Epithelial cell of proximal tubule (primary cell): ENCODE measurements at regions not wholly inside any gene's neighbourhood (a gene's known extent, or its start where the extent isn't known, plus 50 kb on each side); places are given as distances from the start of the nearest gene placed in this dataset.

Source experiments
- DNase-seq: peaks from one replicate; pipeline ENCODE4 v3.0.0-alpha.2; 2011; ENCODE audit warnings: low read depth
- H3K4me3 ChIP-seq: 2 replicates; pipeline ENCODE4 v1.5.1; 2011; ENCODE audit warnings: low read depth, mild to moderate bottlenecking, low read length
- TF ChIP-seq, protein P1 (sequence below): conservative IDR thresholded peaks from 2 replicates; pipeline ENCODE4 v1.5.1; 2012; ENCODE audit warnings: low read depth, mild to moderate bottlenecking, low read length

DNA sequence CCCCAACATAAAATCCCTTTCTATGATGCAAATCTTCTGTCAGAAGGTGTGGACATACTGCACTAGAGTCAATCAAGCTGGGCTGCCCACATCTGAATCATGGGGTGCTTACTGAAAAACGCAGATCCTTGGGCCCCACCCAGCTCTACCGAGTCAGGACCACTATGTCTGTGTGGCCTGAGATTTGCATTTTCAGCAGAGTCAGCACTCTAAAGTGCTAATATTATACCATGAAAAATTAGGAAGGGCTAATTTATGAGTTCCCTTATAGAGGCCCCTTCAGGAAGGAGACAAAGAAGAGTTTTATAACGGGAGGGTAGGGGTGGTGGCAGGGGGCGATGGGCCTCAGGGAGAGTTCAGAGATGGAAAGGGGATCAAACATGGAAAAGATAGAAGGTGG is 163.3 kb upstream of the NABP1 start:
- H3K4me3 ChIP-seq, result no peak overlapping the region
- DNase-seq, result no peak
- TF ChIP-seq, protein P1, sequence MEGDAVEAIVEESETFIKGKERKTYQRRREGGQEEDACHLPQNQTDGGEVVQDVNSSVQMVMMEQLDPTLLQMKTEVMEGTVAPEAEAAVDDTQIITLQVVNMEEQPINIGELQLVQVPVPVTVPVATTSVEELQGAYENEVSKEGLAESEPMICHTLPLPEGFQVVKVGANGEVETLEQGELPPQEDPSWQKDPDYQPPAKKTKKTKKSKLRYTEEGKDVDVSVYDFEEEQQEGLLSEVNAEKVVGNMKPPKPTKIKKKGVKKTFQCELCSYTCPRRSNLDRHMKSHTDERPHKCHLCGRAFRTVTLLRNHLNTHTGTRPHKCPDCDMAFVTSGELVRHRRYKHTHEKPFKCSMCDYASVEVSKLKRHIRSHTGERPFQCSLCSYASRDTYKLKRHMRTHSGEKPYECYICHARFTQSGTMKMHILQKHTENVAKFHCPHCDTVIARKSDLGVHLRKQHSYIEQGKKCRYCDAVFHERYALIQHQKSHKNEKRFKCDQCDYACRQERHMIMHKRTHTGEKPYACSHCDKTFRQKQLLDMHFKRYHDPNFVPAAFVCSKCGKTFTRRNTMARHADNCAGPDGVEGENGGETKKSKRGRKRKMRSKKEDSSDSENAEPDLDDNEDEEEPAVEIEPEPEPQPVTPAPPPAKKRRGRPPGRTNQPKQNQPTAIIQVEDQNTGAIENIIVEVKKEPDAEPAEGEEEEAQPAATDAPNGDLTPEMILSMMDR, result no peak

DNA sequence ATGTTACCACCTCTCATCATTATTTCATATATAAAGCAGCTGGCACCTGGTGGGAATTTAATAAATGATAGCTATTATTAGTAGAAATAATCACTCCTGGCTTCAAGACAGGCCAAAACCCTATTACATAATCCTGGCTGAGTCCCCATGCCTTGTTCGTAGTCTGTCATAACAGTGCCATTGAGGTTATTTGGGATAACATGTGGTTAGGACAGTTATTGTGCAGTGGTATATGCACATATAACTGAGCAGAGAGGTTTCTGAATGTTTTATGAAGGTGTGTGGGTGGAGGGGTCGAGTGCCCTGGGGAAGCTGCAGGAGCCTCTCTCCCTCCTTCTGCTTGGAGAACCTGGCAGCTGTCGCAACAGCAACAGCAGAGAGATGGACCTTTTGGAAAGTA is 162.4 kb upstream of the NABP1 start:
- H3K4me3 ChIP-seq, result no peak overlapping the region
- TF ChIP-seq, protein P1, result no peak
- DNase-seq, result no peak

DNA sequence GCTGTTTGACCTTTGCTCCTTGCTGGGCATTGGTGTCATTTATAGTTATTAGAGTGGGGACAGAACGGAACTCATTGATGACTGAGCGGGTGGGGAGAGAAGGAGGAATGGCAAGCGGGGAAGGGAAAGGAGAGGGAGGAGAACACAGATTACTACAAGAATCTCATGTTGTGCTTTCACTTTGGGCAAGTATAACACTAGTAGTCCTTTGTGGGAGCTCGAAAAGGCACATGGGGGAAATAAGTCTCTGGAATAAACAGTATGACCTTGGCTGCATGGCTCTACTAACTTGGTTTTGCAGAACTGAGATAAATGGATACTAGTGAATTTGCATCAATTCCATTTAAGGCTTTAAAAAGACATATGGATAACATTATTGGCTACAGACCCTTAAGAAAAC is 161.7 kb upstream of the NABP1 start:
- TF ChIP-seq, protein P1, result no peak
- no peak for DNase-seq
- H3K4me3 ChIP-seq, result no peak overlapping the region

DNA sequence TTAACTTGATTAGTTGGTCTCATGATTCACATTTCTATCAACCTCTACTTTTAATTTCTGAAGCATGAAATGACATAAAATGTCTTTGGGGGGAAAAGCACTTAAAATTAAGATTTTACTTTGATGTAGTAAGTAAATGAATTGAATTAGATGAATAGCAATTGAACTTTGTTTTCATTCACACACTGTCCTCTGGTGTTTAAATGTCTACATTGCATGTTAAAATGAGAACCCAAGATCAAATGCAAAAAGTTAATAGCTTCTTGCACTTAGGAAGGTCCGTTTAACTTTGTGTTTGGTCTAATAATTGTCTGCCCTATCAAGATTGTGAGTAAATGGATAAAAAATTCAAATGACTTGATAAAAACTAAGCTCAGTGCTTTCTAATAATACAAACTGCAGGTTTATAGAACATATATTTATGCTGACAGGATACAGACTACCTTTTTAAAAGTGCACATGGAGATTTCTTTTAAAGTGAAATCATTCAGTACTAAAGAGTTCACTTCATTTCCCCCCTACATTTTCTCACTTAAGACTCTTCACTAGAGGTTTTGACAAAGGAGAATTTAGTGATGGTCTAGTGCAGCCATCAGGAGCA is 156.2 kb upstream of the NABP1 start:
- no peak for DNase-seq
- TF ChIP-seq, protein P1, result peak; percentile 69
- no peak overlapping the region for H3K4me3 ChIP-seq

DNA sequence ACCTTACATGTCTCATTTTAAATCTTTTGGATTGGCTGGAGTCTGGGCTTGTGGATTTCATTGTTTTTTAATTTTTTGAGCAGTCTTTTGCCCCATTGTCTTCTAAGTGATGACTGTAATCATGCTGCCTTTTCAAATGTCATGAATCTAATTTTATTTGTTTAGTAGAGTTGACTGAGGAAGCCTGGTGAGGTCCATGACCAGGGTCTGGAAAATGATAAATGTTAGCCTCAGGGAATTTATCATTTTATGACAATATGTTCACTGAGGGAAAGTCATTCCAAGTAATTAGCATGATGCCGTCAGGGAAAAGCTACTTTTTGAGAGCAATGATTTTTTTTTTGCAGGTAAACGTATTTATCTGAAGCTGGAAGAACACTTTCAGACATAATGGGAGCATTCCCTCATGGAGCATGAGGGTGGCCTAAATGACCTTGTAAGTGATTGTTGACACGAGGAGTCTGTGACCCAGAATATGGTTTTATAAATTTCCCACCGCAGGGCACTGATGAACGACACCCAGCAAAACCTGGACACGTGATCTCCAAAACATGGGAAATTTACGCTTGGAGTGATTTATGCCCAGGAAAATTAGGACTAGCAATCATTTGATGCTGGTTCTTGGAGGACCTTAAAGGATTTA is 155.3 kb upstream of the NABP1 start:
- TF ChIP-seq, protein P1, result no peak
- H3K4me3 ChIP-seq, result no peak overlapping the region
- DNase-seq, result no peak

DNA sequence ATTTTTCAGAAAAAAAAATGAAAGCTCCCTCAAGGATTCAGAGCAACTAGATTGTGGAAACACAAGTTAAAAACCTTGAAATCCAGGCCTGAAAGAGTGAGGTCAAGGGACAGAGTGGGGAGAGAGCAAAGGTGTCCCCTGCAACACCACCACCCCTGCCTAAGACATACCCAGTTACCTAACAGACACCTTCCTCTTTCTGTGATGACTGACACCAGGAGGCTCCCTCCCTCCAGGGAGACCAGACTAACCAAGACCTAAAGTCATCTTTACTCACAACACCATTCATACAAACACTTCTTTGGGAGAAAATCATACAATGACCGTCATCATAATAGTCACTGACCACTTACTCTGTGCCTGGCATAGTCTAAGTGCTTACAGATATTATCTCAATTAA is 151.8 kb upstream of the NABP1 start:
- no peak for DNase-seq

More for the DNA sequence above, 151.8 kb upstream of the NABP1 start:
- H3K4me3 ChIP-seq, result no peak overlapping the region
- TF ChIP-seq, protein P1, result no peak
